H9 (cell line): ENCODE measurements at regions not wholly inside any gene's neighbourhood (a gene's known extent, or its start where the extent isn't known, plus 50 kb on each side); places are given as distances from the start of the nearest gene placed in this dataset.

Source experiments
- DNase-seq: peaks from one replicate; pipeline ENCODE4 v3.0.0-alpha.2; 2017
- H2AFZ ChIP-seq: one replicate; pipeline ENCODE4 v1.6.1; 2013; ENCODE audit warnings: mild to moderate bottlenecking, low read length, control low read depth, moderate library complexity
- H2AK5ac ChIP-seq: 2 replicates; pipeline ENCODE4 v1.6.1; 2013; ENCODE audit warnings: low read length, control low read depth, mixed read lengths; ENCODE audit not compliant: insufficient read length
- H2BK120ac ChIP-seq: one replicate; pipeline ENCODE4 v1.6.1; 2013; ENCODE audit warnings: low read depth, mild to moderate bottlenecking, low read length, control low read depth, inconsistent platforms; ENCODE audit not compliant: poor library complexity, severe bottlenecking
- H2BK12ac ChIP-seq: 2 replicates; pipeline ENCODE4 v1.6.1; 2013; ENCODE audit warnings: low read length, control low read depth, mixed read lengths, low read depth; ENCODE audit not compliant: insufficient read length
- H2BK15ac ChIP-seq: 2 replicates; pipeline ENCODE4 v1.6.1; 2013; ENCODE audit warnings: low read depth, low read length, control low read depth
- H2BK20ac ChIP-seq: one replicate; pipeline ENCODE4 v1.6.1; 2013; ENCODE audit warnings: low read depth, mild to moderate bottlenecking, low read length, control low read depth, inconsistent platforms; ENCODE audit not compliant: poor library complexity, severe bottlenecking
- H2BK5ac ChIP-seq: 2 replicates; pipeline ENCODE4 v1.6.1; 2013; ENCODE audit warnings: low read length, control low read depth, mixed read lengths; ENCODE audit not compliant: insufficient read length
- H3K14ac ChIP-seq: 2 replicates; pipeline ENCODE4 v1.6.1; 2013; ENCODE audit warnings: low read length, control low read depth; ENCODE audit not compliant: insufficient read depth
- H3K18ac ChIP-seq: 2 replicates; pipeline ENCODE4 v1.6.1; 2013; ENCODE audit warnings: low read depth, mild to moderate bottlenecking, mixed read lengths, low read length, control low read depth; ENCODE audit not compliant: insufficient read length
- H3K23ac ChIP-seq: 2 replicates; pipeline ENCODE4 v1.6.1; 2013; ENCODE audit warnings: low read length, control low read depth, mixed read lengths, low read depth; ENCODE audit not compliant: insufficient read length
- H3K23me2 ChIP-seq: 2 replicates; pipeline ENCODE4 v1.6.1; 2013; ENCODE audit warnings: low read depth, mild to moderate bottlenecking, mixed read lengths, low read length, control low read depth; ENCODE audit not compliant: insufficient read length, poor library complexity, severe bottlenecking
- H3K27ac ChIP-seq: 2 replicates; pipeline ENCODE4 v1.5.1; 2013; ENCODE audit warnings: low read length, control low read depth, mixed read lengths, low read depth; ENCODE audit not compliant: insufficient read length
- H3K27me3 ChIP-seq: 2 replicates; pipeline ENCODE4 v1.6.1; 2013; ENCODE audit warnings: low read length, control low read depth, inconsistent platforms; ENCODE audit not compliant: insufficient read depth
- H3K4ac ChIP-seq: 2 replicates; pipeline ENCODE4 v1.6.1; 2013; ENCODE audit warnings: low read depth, mild to moderate bottlenecking, control low read depth, inconsistent platforms, low read length, moderate library complexity
- H3K4me1 ChIP-seq: 2 replicates; pipeline ENCODE4 v1.6.1; 2013; ENCODE audit warnings: low read length, control low read depth, inconsistent platforms; ENCODE audit not compliant: insufficient read depth
- H3K4me2 ChIP-seq: 2 replicates; pipeline ENCODE4 v1.6.1; 2013; ENCODE audit warnings: low read length, control low read depth, mixed read lengths; ENCODE audit not compliant: insufficient read length, insufficient read depth
- H3K56ac ChIP-seq: 2 replicates; pipeline ENCODE4 v1.6.1; 2013; ENCODE audit warnings: low read depth, mild to moderate bottlenecking, mixed read lengths, low read length, control low read depth; ENCODE audit not compliant: insufficient read length
- H3K79me1 ChIP-seq: 2 replicates; pipeline ENCODE4 v1.6.1; 2013; ENCODE audit warnings: low read depth, mild to moderate bottlenecking, moderate library complexity, low read length, control low read depth, inconsistent platforms; ENCODE audit not compliant: insufficient read depth, poor library complexity, severe bottlenecking
- H3K79me2 ChIP-seq: 2 replicates; pipeline ENCODE4 v1.6.1; 2013; ENCODE audit warnings: low read length, control low read depth, inconsistent platforms; ENCODE audit not compliant: insufficient read depth
- H3K9ac ChIP-seq: 2 replicates; pipeline ENCODE4 v1.6.1; 2013; ENCODE audit warnings: low read length, control low read depth, mixed read lengths; ENCODE audit not compliant: insufficient read length; ENCODE audit errors: extremely low read depth
- H3K9me3 ChIP-seq: one replicate; pipeline ENCODE4 v1.6.1; 2013; ENCODE audit warnings: low read depth, low read length, inconsistent platforms; ENCODE audit not compliant: control insufficient read depth
- H3T11ph ChIP-seq: one replicate; pipeline ENCODE4 v1.6.1; 2013; ENCODE audit warnings: mild to moderate bottlenecking, low read length, control low read depth, inconsistent platforms
- H4K20me1 ChIP-seq: one replicate; pipeline ENCODE4 v1.6.1; 2013; ENCODE audit not compliant: control insufficient read depth, insufficient read length, insufficient read depth
- H4K5ac ChIP-seq: 2 replicates; pipeline ENCODE4 v1.6.1; 2013; ENCODE audit warnings: low read depth, mild to moderate bottlenecking, mixed read lengths, low read length, control low read depth; ENCODE audit not compliant: insufficient read length
- H4K8ac ChIP-seq: replicated peaks from 2 replicates; pipeline ENCODE4 v1.6.1; 2013; ENCODE audit warnings: low read length, control low read depth, mixed read lengths, low read depth; ENCODE audit not compliant: insufficient read length
- H4K91ac ChIP-seq: 2 replicates; pipeline ENCODE4 v1.6.1; 2013; ENCODE audit warnings: low read depth, mild to moderate bottlenecking, moderate library complexity, mixed read lengths, low read length, control low read depth; ENCODE audit not compliant: insufficient read length
- H3K27ac Mint-ChIP-seq, 3 experiments: 2 replicates in 2 of 3; 3 replicates in 1 of 3; pipeline ENCODE4 v1.8.0; 2020 to 2021; ENCODE audit warnings: mixed read lengths in 3 of 3, mild to moderate bottlenecking in 1 of 3, moderate library complexity in 1 of 3
- H3K27me3 Mint-ChIP-seq: 2 replicates; pipeline ENCODE4 v1.8.0; 2021; ENCODE audit warnings: low read depth, mild to moderate bottlenecking, moderate library complexity, mixed read lengths
- H3K36me3 Mint-ChIP-seq, 3 experiments: 2 replicates in 2 of 3; 3 replicates in 1 of 3; pipeline ENCODE4 v1.8.0; 2020 to 2021; ENCODE audit warnings: low read depth in 3 of 3, mixed read lengths in 3 of 3; ENCODE audit not compliant: insufficient read depth in 1 of 3
- H3K4me1 Mint-ChIP-seq, 2 experiments: 2 replicates each; pipeline ENCODE4 v1.8.0; 2020; ENCODE audit warnings: mixed read lengths in 2 of 2
- H3K4me3 Mint-ChIP-seq, 2 experiments: 2 replicates in 1 of 2; 3 replicates in 1 of 2; pipeline ENCODE4 v1.8.0; 2020 to 2021; ENCODE audit warnings: mild to moderate bottlenecking in 2 of 2, mixed read lengths in 2 of 2, moderate library complexity in 1 of 2
- H3K9me3 Mint-ChIP-seq, 2 experiments: 2 replicates in 1 of 2; 3 replicates in 1 of 2; pipeline ENCODE4 v1.8.0; 2020; ENCODE audit warnings: mild to moderate bottlenecking in 2 of 2, mixed read lengths in 2 of 2, moderate library complexity in 1 of 2
- CTCF ChIP-seq: fragments of 200-600 bp; sonication (generic); conservative IDR thresholded peaks from 3 replicates; pipeline ENCODE4 v1.8.0; 2021; ENCODE audit warnings: antibody characterized with exemption, mild to moderate bottlenecking
- WGBS: extraction: QIAGEN DNeasy Blood & Tissue Kit; methylation state at CpG from one replicate; pipeline ENCODE4 v1.1.7; 2013; ENCODE audit warnings: missing lambda C conversion rate, low lambda C conversion rate, mixed read lengths; ENCODE audit not compliant: insufficient read length; ENCODE audit errors: extremely low coverage; 5-methylcytosine and 5-hydroxymethylcytosine counted together

DNA sequence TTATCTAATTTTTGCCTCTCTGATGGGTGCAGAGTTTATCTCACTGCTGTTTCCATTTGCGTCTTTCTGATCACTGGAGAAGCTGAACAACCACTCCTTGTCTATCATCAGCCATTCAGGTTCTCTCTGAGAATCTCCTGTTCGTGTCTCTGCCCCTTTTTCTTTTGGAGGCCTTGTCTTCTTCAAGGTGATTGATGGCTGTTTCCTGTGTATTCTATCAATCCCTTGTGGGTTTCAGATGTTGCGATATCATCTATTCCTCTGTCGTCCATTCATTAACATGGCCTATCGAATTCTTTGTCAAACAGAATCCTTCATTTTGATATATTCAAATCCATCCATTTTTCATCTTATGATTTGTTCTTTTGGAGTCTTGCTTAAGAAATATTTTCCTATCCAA, 100.3 kb downstream of the FAM53A start:
- H2BK20ac ChIP-seq = no peak overlapping the region
- peaks cover 3 to 7% of the 10 kb centered on the region in 2 experiments; a peak in 4 of 5 replicates for H3K9me3 Mint-ChIP-seq
- no peak for DNase-seq
- no peak overlapping the region for H3K23ac ChIP-seq
- H3K79me1 ChIP-seq = no peaks in the 10 kb centered on the region
- H3K27me3 Mint-ChIP-seq = peaks cover 14% of the 10 kb centered on the region
- H2BK5ac ChIP-seq = no peak overlapping the region
- no peak overlapping the region for H4K8ac ChIP-seq
- H3K4me1 Mint-ChIP-seq = peaks cover 3 to 4% of the 10 kb centered on the region in 2 experiments; a peak in 3 of 4 replicates
- H2BK120ac ChIP-seq = no peak overlapping the region
- no peak overlapping the region for H3K4me3 Mint-ChIP-seq
- H3K27me3 ChIP-seq = no peaks in the 10 kb centered on the region
- H2AFZ ChIP-seq = no peak overlapping the region
- no peak overlapping the region for H3K14ac ChIP-seq
- no peak overlapping the region for H3K9ac ChIP-seq
- no peak overlapping the region for H3K18ac ChIP-seq
- H4K20me1 ChIP-seq = no peaks in the 10 kb centered on the region
- no peaks in the 10 kb centered on the region; a peak in 2 of 7 replicates for H3K36me3 Mint-ChIP-seq
- no peak overlapping the region for H3K56ac ChIP-seq
- H3K4me2 ChIP-seq = no peak overlapping the region
- H3K4ac ChIP-seq = no peak overlapping the region
- H3K9me3 ChIP-seq = no peaks in the 10 kb centered on the region
- H3K27ac Mint-ChIP-seq = no peak overlapping the region
- no peak overlapping the region for H2BK15ac ChIP-seq
- H3K27ac ChIP-seq = no peak overlapping the region
- peaks cover 2% of the 10 kb centered on the region for H3K23me2 ChIP-seq
- H2AK5ac ChIP-seq = no peak overlapping the region
- no peak overlapping the region for H3T11ph ChIP-seq
- H3K79me2 ChIP-seq = no peaks in the 10 kb centered on the region
- H3K4me1 ChIP-seq = no peaks in the 10 kb centered on the region
- H4K91ac ChIP-seq = no peak overlapping the region
- H2BK12ac ChIP-seq = no peak overlapping the region
- no CpG with 5 or more reads among the region's 5 CpGs for WGBS
- H4K5ac ChIP-seq = no peak overlapping the region
- no peak for TF ChIP-seq CTCF
